Left ventricle myocardium superior (tissue), 1 donor: ENCODE measurements at regions not wholly inside any gene's neighbourhood (a gene's known extent, or its start where the extent isn't known, plus 50 kb on each side); places are given as distances from the start of the nearest gene placed in this dataset.
"Not testable (repeated sequence)": the region's sequence is repeated elsewhere in the genome, so short reads cannot be mapped to it uniquely, and the experiment has no call there.

Source experiments
- ATAC-seq: fragments of 200-7000 bp; cut with Tn5 transposase; one replicate; pipeline ENCODE4 v1.9.1; 2020; ENCODE audit warnings: mild to moderate bottlenecking, moderate library complexity
- DNase-seq: peaks from one replicate; pipeline ENCODE4 v3.0.0-alpha.2; 2020
- intact Hi-C: fragments of 100-400 bp; cut with micrococcal nuclease; formaldehyde crosslinking; loops from one replicate; pipeline ENCODE4 v1.11.0; 2022
- donor health status: DM: no; HTN: yes; CAD: no; lungs with severe emphysema.

GRCh38 chr2:160616149-160616548 is 122.5 kb upstream of the RBMS1 start:
- DNase-seq, result no peak
- no peak for ATAC-seq
- intact Hi-C loops, result no loop called here

GRCh38 chr2:160621748-160622147 is 128.1 kb upstream of the RBMS1 start:
- ATAC-seq, result no peak
- intact Hi-C loops, result no loop called here
- DNase-seq, result no peak

GRCh38 chr2:160628020-160628637 is 134.5 kb upstream of the RBMS1 start:
- intact Hi-C loops, DNase-seq, ATAC-seq: not testable (repeated sequence)

GRCh38 chr2:160628811-160629210 is 135.2 kb upstream of the RBMS1 start:
- DNase-seq, result no peak
- intact Hi-C loops, result no loop called here
- ATAC-seq, result no peak

- intact Hi-C loops, result no loop called here
- DNase-seq, result peak; percentile 35
- ATAC-seq, result peak; percentile 79
Measured at GRCh38 chr2:160630801-160631590, 137.4 kb upstream of the RBMS1 start.

- DNase-seq (no peak), ATAC-seq (no peak)
- intact Hi-C loops, result no loop called here
Measured at GRCh38 chr2:160632084-160632975, 138.7 kb upstream of the RBMS1 start.

GRCh38 chr2:160634436-160634835 is 140.8 kb upstream of the RBMS1 start:
- ATAC-seq (no peak), DNase-seq (no peak)
- intact Hi-C loops, result no loop called here

- DNase-seq (no peak), ATAC-seq (peak; percentile 79)
- intact Hi-C loops, result no loop called here
Measured at GRCh38 chr2:160635488-160635887, 141.9 kb upstream of the RBMS1 start.

GRCh38 chr2:160639472-160639871 is 145.9 kb upstream of the RBMS1 start:
- DNase-seq, result no peak
- no peak for ATAC-seq
- intact Hi-C loops, result no loop called here

GRCh38 chr2:160646684-160647444 is 153.3 kb upstream of the RBMS1 start:
- intact Hi-C loops, result no loop called here
- no peak for ATAC-seq
- no peak for DNase-seq

GRCh38 chr2:160647967-160648685 is 154.5 kb upstream of the RBMS1 start:
- DNase-seq (no peak), ATAC-seq (peak; percentile 33)
- intact Hi-C loops, result no loop called here

GRCh38 chr2:160649698-160650097 is 156.1 kb upstream of the RBMS1 start:
- no peak for ATAC-seq
- no peak for DNase-seq
- intact Hi-C loops, result no loop called here

- intact Hi-C loops, result no loop called here
- DNase-seq (no peak), ATAC-seq (no peak)
Measured at GRCh38 chr2:160650196-160651118, 156.8 kb upstream of the RBMS1 start.

- DNase-seq, result no peak
- intact Hi-C loops, result no loop called here
- ATAC-seq, result no peak
Measured at GRCh38 chr2:160651416-160652200, 158.0 kb upstream of the RBMS1 start.

- intact Hi-C loops, result no loop called here
- DNase-seq (peak; percentile 41), ATAC-seq (peak; percentile 66)
Measured at GRCh38 chr2:160652236-160652635, 158.6 kb upstream of the RBMS1 start.

- intact Hi-C loops, result no loop called here
- ATAC-seq, result peak; percentile 66
Measured at GRCh38 chr2:160657196-160657595, 163.6 kb upstream of the RBMS1 start.

GRCh38 chr2:160658851-160659250 is 165.2 kb upstream of the RBMS1 start:
- DNase-seq, result no peak
- intact Hi-C loops, result no loop called here
- no peak for ATAC-seq

More at GRCh38 chr2:160657196-160657595, 163.6 kb upstream of the RBMS1 start:
- no peak for DNase-seq
